ENCODE measurements at regions not wholly inside any gene's neighbourhood (a gene's known extent, or its start where the extent isn't known, plus 50 kb on each side); places are given as distances from the start of the nearest gene placed in this dataset.

- no TSS peak for BruUV-seq (replicated peaks)
- DNase-seq (ENCODE audit: low read depth, low spot score) = peak; percentile 42
- H3K9ac ChIP-seq (replicated peaks; ENCODE audit: extremely low read depth, insufficient read depth, low read length) = no peak overlapping the region
- H3K4me1 ChIP-seq (ENCODE audit: control insufficient read depth, extremely low read depth, insufficient read depth, low read length) = no peaks in the 10 kb centered on the region
- no peak overlapping the region for H3K4me2 ChIP-seq (ENCODE audit: insufficient read depth, low read length)
- no peaks in the 10 kb centered on the region for H3K79me2 ChIP-seq (ENCODE audit: control insufficient read depth, insufficient read depth, low read length)
- no peak for TF ChIP-seq FOS (IDR thresholded peaks at IDR 0.05; ENCODE audit: borderline replicate concordance, insufficient read depth, low read length)
- no peaks in the 10 kb centered on the region for H3K36me3 ChIP-seq (ENCODE audit: control insufficient read depth in 2 of 2, extremely low read depth in 1 of 2, insufficient read depth in 2 of 2, low read length in 2 of 2)
- ChIA-PET POLR2A (no interaction called here), CTCF (interaction anchor here (0.9 to 1.1 kb wide), 2 partner anchors 18 to 19 kb away, joined by 3 to 4 read pairs; no protein-coding TSS in a partner anchor)
- no peak for FAIRE-seq
- H3K9me1 ChIP-seq (replicated peaks; ENCODE audit: control insufficient read depth, extremely low read depth, insufficient read depth, low read length) = no peaks in the 10 kb centered on the region
- no peak overlapping the region for H3K27ac ChIP-seq (ENCODE audit: insufficient read depth, low read depth, low read length)
- dilution Hi-C loops (cut with MboI; ENCODE audit: extremely low pct_ligation_motif_present, low sequenced_read_pairs) (no loop called here), intact Hi-C loops (cut with micrococcal nuclease) (no loop called here)
- no peak overlapping the region for H2AFZ ChIP-seq (ENCODE audit: low read depth, low read length)
- H4K20me1 ChIP-seq (replicated peaks; ENCODE audit: control insufficient read depth, extremely low read depth, insufficient read depth, low read length) = no peaks in the 10 kb centered on the region
- H3K4me3 ChIP-seq (replicated peaks in 1 of 3; ENCODE audit: insufficient read depth in 1 of 3, low read depth in 1 of 3, low read length in 3 of 3) = no peak overlapping the region
- H3K27me3 ChIP-seq (ENCODE audit: control insufficient read depth in 2 of 2, insufficient read depth in 2 of 2, low read length in 2 of 2) = no peaks in the 10 kb centered on the region
- H3K9me3 ChIP-seq (replicated peaks; ENCODE audit: control insufficient read depth, insufficient read depth, low read length) = no peaks in the 10 kb centered on the region
Observed at GRCh38 chr9:13860946-13861640, 452.8 kb downstream of the NFIB start.

- Histone ChIP-seq H3K36me3 (ENCODE audit: control insufficient read depth in 2 of 2, extremely low read depth in 1 of 2, insufficient read depth in 2 of 2, low read length in 2 of 2) (no peaks in the 10 kb centered on the region), H3K4me1 (ENCODE audit: control insufficient read depth, extremely low read depth, insufficient read depth, low read length) (no peaks in the 10 kb centered on the region), H3K79me2 (ENCODE audit: control insufficient read depth, insufficient read depth, low read length) (no peaks in the 10 kb centered on the region), H2AFZ (ENCODE audit: low read depth, low read length) (no peak overlapping the region), H3K9me1 (replicated peaks; ENCODE audit: control insufficient read depth, extremely low read depth, insufficient read depth, low read length) (no peaks in the 10 kb centered on the region), H4K20me1 (replicated peaks; ENCODE audit: control insufficient read depth, extremely low read depth, insufficient read depth, low read length) (no peaks in the 10 kb centered on the region), H3K9ac (replicated peaks; ENCODE audit: extremely low read depth, insufficient read depth, low read length) (no peak overlapping the region), H3K4me2 (ENCODE audit: insufficient read depth, low read length) (no peak overlapping the region), H3K27ac (ENCODE audit: insufficient read depth, low read depth, low read length) (no peak overlapping the region), H3K4me3 (replicated peaks in 1 of 3; ENCODE audit: insufficient read depth in 1 of 3, low read depth in 1 of 3, low read length in 3 of 3) (no peak overlapping the region), H3K9me3 (replicated peaks; ENCODE audit: control insufficient read depth, insufficient read depth, low read length) (no peaks in the 10 kb centered on the region), H3K27me3 (ENCODE audit: control insufficient read depth in 2 of 2, insufficient read depth in 2 of 2, low read length in 2 of 2) (no peaks in the 10 kb centered on the region)
- ChIA-PET POLR2A (no interaction called here), CTCF (no interaction called here)
- no peak for FAIRE-seq
- no peak for DNase-seq (ENCODE audit: low read depth, low spot score)
- dilution Hi-C loops (cut with MboI; ENCODE audit: extremely low pct_ligation_motif_present, low sequenced_read_pairs) = no loop called here
- BruUV-seq (replicated peaks) = no TSS peak
- no peak for TF ChIP-seq MYC (IDR thresholded peaks at IDR 0.05; ENCODE audit: low read depth, low read length)
- no peak for TF ChIP-seq CTCF (IDR thresholded peaks at IDR 0.05; ENCODE audit: extremely low read depth in 1 of 2, insufficient read depth in 1 of 2, low read depth in 1 of 2, low read length in 2 of 2)
- TF ChIP-seq MAX (IDR thresholded peaks at IDR 0.05; ENCODE audit: insufficient read depth, insufficient read length) = no peak
- TF ChIP-seq JUN (IDR thresholded peaks at IDR 0.05; ENCODE audit: borderline replicate concordance, insufficient read depth, insufficient read length, low read depth) = no peak
- no peak for TF ChIP-seq GATA2 (IDR thresholded peaks at IDR 0.05; ENCODE audit: insufficient read depth, insufficient read length, low read depth, low read length)
- TF ChIP-seq FOS (IDR thresholded peaks at IDR 0.05; ENCODE audit: borderline replicate concordance, insufficient read depth, low read length) = no peak
- TF ChIP-seq EZH2 (IDR thresholded peaks at IDR 0.05; ENCODE audit: borderline replicate concordance, low read depth, low read length, severe bottlenecking) = no peak
- no peak for TF ChIP-seq POLR2AphosphoS5 (IDR thresholded peaks at IDR 0.05; ENCODE audit: insufficient read depth, low read depth, low read length)
- TF ChIP-seq POLR2A (IDR thresholded peaks at IDR 0.05; ENCODE audit: low read depth, low read length) = no peak
- intact Hi-C loops (cut with micrococcal nuclease) = no loop called here
Observed at GRCh38 chr9:13860019-13860418, 453.9 kb downstream of the NFIB start.

Measured in endothelial cell of umbilical vein (primary cell).